ENCODE measurements at regions not wholly inside any gene's neighbourhood (a gene's known extent, or its start where the extent isn't known, plus 50 kb on each side); places are given as distances from the start of the nearest gene placed in this dataset.
"Not testable (repeated sequence)": the region's sequence is repeated elsewhere in the genome, so short reads cannot be mapped to it uniquely, and the experiment has no call there.

GRCh38 chr13:87244256-87244890, 426.8 kb upstream of the SLITRK5 start:
- no peak for DNase-seq

- DNase-seq = not testable (repeated sequence)
Observed at GRCh38 chr13:87249847-87250246, 421.3 kb upstream of the SLITRK5 start.

- no peak for DNase-seq
Observed at GRCh38 chr13:87255394-87255793, 415.8 kb upstream of the SLITRK5 start.

GRCh38 chr13:87259479-87260083, 411.6 kb upstream of the SLITRK5 start:
- DNase-seq = no peak

- DNase-seq = peak; percentile 30
Observed at GRCh38 chr13:87274209-87274819, 396.9 kb upstream of the SLITRK5 start.

GRCh38 chr13:87280139-87280538, 391.0 kb upstream of the SLITRK5 start:
- DNase-seq = no peak

GRCh38 chr13:87287721-87288120, 383.4 kb upstream of the SLITRK5 start:
- no peak for DNase-seq

- no peak for DNase-seq
Observed at GRCh38 chr13:87295636-87296035, 375.5 kb upstream of the SLITRK5 start.

- DNase-seq = no peak
Observed at GRCh38 chr13:87302034-87302433, 369.1 kb upstream of the SLITRK5 start.

- no peak for DNase-seq
Observed at GRCh38 chr13:87302931-87303330, 368.2 kb upstream of the SLITRK5 start.

- DNase-seq = no peak
Observed at GRCh38 chr13:87311165-87311564, 360.0 kb upstream of the SLITRK5 start.

- no peak for DNase-seq
Observed at GRCh38 chr13:87314822-87315221, 356.3 kb upstream of the SLITRK5 start.

GRCh38 chr13:87322386-87322785, 348.8 kb upstream of the SLITRK5 start:
- no peak for DNase-seq

GRCh38 chr13:87324558-87324957, 346.6 kb upstream of the SLITRK5 start:
- DNase-seq = no peak

- DNase-seq = no peak
Observed at GRCh38 chr13:87331178-87331577, 340.0 kb upstream of the SLITRK5 start.

- DNase-seq = no peak
Observed at GRCh38 chr13:87333599-87333998, 337.6 kb upstream of the SLITRK5 start.

- no peak for DNase-seq
Observed at GRCh38 chr13:87334176-87334575, 337.0 kb upstream of the SLITRK5 start.

GRCh38 chr13:87336346-87336889, 334.8 kb upstream of the SLITRK5 start:
- DNase-seq = not testable (repeated sequence)

GRCh38 chr13:87344176-87344575, 327.0 kb upstream of the SLITRK5 start:
- no peak for DNase-seq

GRCh38 chr13:87355451-87355850, 315.7 kb upstream of the SLITRK5 start:
- DNase-seq = no peak

- DNase-seq = peak; percentile 40
Observed at GRCh38 chr13:87356314-87356713, 314.9 kb upstream of the SLITRK5 start.

- no peak for DNase-seq
Observed at GRCh38 chr13:87358319-87358718, 312.9 kb upstream of the SLITRK5 start.

GRCh38 chr13:87361216-87361615, 310.0 kb upstream of the SLITRK5 start:
- DNase-seq = no peak

GRCh38 chr13:87368639-87369038, 302.5 kb upstream of the SLITRK5 start:
- DNase-seq = no peak

Measured in MV-4-11 (cell line).